GM23338 (cell line): ENCODE measurements at regions not wholly inside any gene's neighbourhood (a gene's known extent, or its start where the extent isn't known, plus 50 kb on each side); places are given as distances from the start of the nearest gene placed in this dataset.

ENCODE experiments used
- ATAC-seq: fragments of 200-7000 bp; cut with Tn5 transposase; 3 replicates; pipeline ENCODE4 v1.9.1; 2020
- DNase-seq: peaks from one replicate; pipeline ENCODE4 v3.0.0-alpha.2; 2015; ENCODE audit warnings: low spot score
- H2AFZ ChIP-seq: fragments of 200-600 bp; sonication (generic); 2 replicates; pipeline ENCODE4 v1.8.0; 2016; ENCODE audit warnings: antibody characterized with exemption, mild to moderate bottlenecking, moderate library complexity
- H3F3A ChIP-seq: fragments of 200-600 bp; sonication (generic); replicated peaks from 2 replicates; pipeline ENCODE4 v1.8.0; 2017; ENCODE audit warnings: antibody characterized with exemption, mixed run types, low read depth
- H3K27ac ChIP-seq: fragments of 200-600 bp; sonication (generic); 2 replicates; pipeline ENCODE4 v1.6.1; 2016; ENCODE audit warnings: low read depth
- H3K27me3 ChIP-seq: fragments of 200-600 bp; sonication (generic); 2 replicates; pipeline ENCODE4 v1.8.0; 2016; ENCODE audit warnings: mild to moderate bottlenecking, mixed run types, moderate library complexity; ENCODE audit not compliant: insufficient read depth
- H3K36me3 ChIP-seq: fragments of 200-600 bp; sonication (generic); 2 replicates; pipeline ENCODE4 v1.8.0; 2016; ENCODE audit warnings: mild to moderate bottlenecking; ENCODE audit not compliant: insufficient read depth
- H3K4me1 ChIP-seq: fragments of 200-600 bp; sonication (generic); 2 replicates; pipeline ENCODE4 v1.8.0; 2016; ENCODE audit warnings: mild to moderate bottlenecking, moderate library complexity; ENCODE audit not compliant: insufficient read depth
- H3K4me2 ChIP-seq: fragments of 200-600 bp; sonication (generic); 2 replicates; pipeline ENCODE4 v1.7.1; 2017; ENCODE audit warnings: mixed run types
- H3K4me3 ChIP-seq: fragments of 200-600 bp; sonication (generic); 2 replicates; pipeline ENCODE4 v1.6.1; 2016; ENCODE audit warnings: mixed run types
- H3K79me2 ChIP-seq: fragments of 200-600 bp; sonication (generic); replicated peaks from 2 replicates; pipeline ENCODE4 v1.8.0; 2017; ENCODE audit warnings: mild to moderate bottlenecking; ENCODE audit not compliant: insufficient read depth
- H3K9me2 ChIP-seq: fragments of 200-600 bp; sonication (generic); 2 replicates; pipeline ENCODE4 v1.8.0; 2017; ENCODE audit not compliant: insufficient read depth
- H4K20me1 ChIP-seq: fragments of 200-600 bp; sonication (generic); replicated peaks from 2 replicates; pipeline ENCODE4 v1.8.0; 2017; ENCODE audit warnings: mild to moderate bottlenecking; ENCODE audit not compliant: insufficient read depth
- H3K27ac Mint-ChIP-seq: 2 replicates; pipeline ENCODE4 v1.8.0; 2020; ENCODE audit warnings: inconsistent platforms, mild to moderate bottlenecking, moderate library complexity, mixed read lengths
- H3K27me3 Mint-ChIP-seq: 3 replicates; pipeline ENCODE4 v1.8.0; 2022; ENCODE audit warnings: low read depth, mild to moderate bottlenecking, moderate library complexity, mixed read lengths, inconsistent platforms; ENCODE audit not compliant: insufficient read depth, poor library complexity
- H3K36me3 Mint-ChIP-seq: 3 replicates; pipeline ENCODE4 v1.8.0; 2021; ENCODE audit warnings: low read depth, mild to moderate bottlenecking, inconsistent platforms, moderate library complexity, mixed read lengths
- H3K4me1 Mint-ChIP-seq: 3 replicates; pipeline ENCODE4 v1.8.0; 2020; ENCODE audit warnings: mild to moderate bottlenecking, inconsistent platforms, mixed read lengths
- H3K4me3 Mint-ChIP-seq: 3 replicates; pipeline ENCODE4 v1.8.0; 2021; ENCODE audit warnings: moderate library complexity, mild to moderate bottlenecking, inconsistent platforms, mixed read lengths
- H3K9me3 Mint-ChIP-seq: 3 replicates; pipeline ENCODE4 v1.8.0; 2020; ENCODE audit warnings: moderate library complexity, mild to moderate bottlenecking, inconsistent platforms, mixed read lengths
- CREB1 ChIP-seq: fragments of 250-450 bp; sonication (Bioruptor Pico); IDR thresholded peaks from 2 replicates; pipeline ENCODE4 v1.5.0; 2020; ENCODE audit warnings: low read depth, mild to moderate bottlenecking, moderate library complexity
- EZH2 ChIP-seq: fragments of 200-600 bp; sonication (generic); IDR thresholded peaks from one replicate; pipeline ENCODE4 v1.8.0; 2017; ENCODE audit warnings: antibody characterized with exemption, mild to moderate bottlenecking, low read depth; ENCODE audit not compliant: unreplicated experiment
- NANOG ChIP-seq: IDR thresholded peaks from 2 replicates; pipeline ENCODE4 v1.6.1; 2016; ENCODE audit warnings: antibody characterized with exemption, borderline replicate concordance
- POLR2AphosphoS5 ChIP-seq: IDR thresholded peaks from 2 replicates; pipeline ENCODE4 v1.6.1; 2016; ENCODE audit warnings: antibody characterized with exemption, low read depth
- STAT1 ChIP-seq: IDR thresholded peaks from one replicate; pipeline ENCODE4 v1.6.1; 2016; ENCODE audit warnings: antibody characterized with exemption; ENCODE audit not compliant: unreplicated experiment
- ZNF114 ChIP-seq: fragments of 250-450 bp; sonication (Bioruptor Pico); IDR thresholded peaks from 2 replicates; pipeline ENCODE4 v1.5.0; 2020; ENCODE audit warnings: mild to moderate bottlenecking, moderate library complexity
- ZNF331 ChIP-seq: fragments of 250-450 bp; sonication (Bioruptor Pico); IDR thresholded peaks from 2 replicates; pipeline ENCODE4 v1.5.0; 2020; ENCODE audit warnings: low read depth, mild to moderate bottlenecking, moderate library complexity
- TF ChIP-seq, protein P1 (sequence below): fragments of 250-450 bp; sonication (Bioruptor Pico); IDR thresholded peaks from 2 replicates; pipeline ENCODE4 v1.5.0; 2020; ENCODE audit warnings: mild to moderate bottlenecking, moderate library complexity
- TF ChIP-seq, protein P2 (sequence below), 2 experiments: fragments of 200-600 bp in 1 of 2; sonication (generic) in 1 of 2; conservative IDR thresholded peaks; 2 replicates each; pipeline versions ENCODE4 v1.5.1 to v1.6.1; 2016 to 2017; ENCODE audit warnings: antibody characterized with exemption in 2 of 2, low read depth in 2 of 2, mild to moderate bottlenecking in 2 of 2, moderate library complexity in 1 of 2
- TF ChIP-seq, protein P3 (sequence below): IDR thresholded peaks from 2 replicates; pipeline ENCODE4 v1.6.1; 2016; ENCODE audit warnings: antibody characterized with exemption

DNA sequence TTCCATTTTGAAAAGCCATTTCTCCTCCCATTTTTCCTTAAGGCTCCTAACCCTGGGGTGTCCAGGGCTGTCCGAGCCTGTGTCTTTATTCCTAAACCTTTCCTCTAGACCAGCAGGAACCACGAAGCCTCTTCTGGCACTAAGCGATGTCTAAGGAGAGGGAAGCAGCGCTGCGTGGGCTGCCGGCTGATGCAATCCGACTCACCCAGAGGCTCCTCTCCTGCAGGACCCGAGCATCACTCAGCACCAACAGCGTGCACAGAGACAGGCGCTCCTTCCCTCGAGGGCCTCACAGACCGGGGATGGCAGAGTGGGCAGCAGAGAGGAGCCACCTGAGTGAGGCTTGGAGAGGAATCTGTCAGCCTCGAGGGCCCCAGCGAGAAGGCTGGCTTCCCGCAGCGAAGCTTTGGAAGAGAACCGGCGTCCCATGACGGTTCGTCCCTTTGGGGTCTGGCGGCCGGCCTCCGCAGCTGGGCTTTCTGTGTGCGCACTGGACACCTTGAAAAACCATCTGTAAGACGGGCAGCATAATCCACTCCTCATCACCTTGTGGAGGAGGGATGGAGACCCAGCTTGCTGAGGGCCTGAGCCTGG, 174.3 kb downstream of the FOXL1 start:
- H3K36me3 ChIP-seq, result no peaks in the 10 kb centered on the region
- peak overlapping the region; percentile 85 for H2AFZ ChIP-seq
- no peak overlapping the region for H3K4me2 ChIP-seq
- no peaks in the 10 kb centered on the region for H3K79me2 ChIP-seq
- peaks cover 13% of the 10 kb centered on the region for H3K4me1 Mint-ChIP-seq
- no peak overlapping the region for H3K4me3 Mint-ChIP-seq
- no peak overlapping the region for H3K4me3 ChIP-seq
- H3F3A ChIP-seq, result no peaks in the 10 kb centered on the region
- no peaks in the 10 kb centered on the region; the same call in 2 of the 3 replicates for H3K9me3 Mint-ChIP-seq
- ATAC-seq (peak; percentile 50; the same call in 2 of the 3 replicates), DNase-seq (no peak)
- no peaks in the 10 kb centered on the region for H3K9me2 ChIP-seq
- no peak for TF ChIP-seq CREB1 (CRISPR knock-in tag)
- H4K20me1 ChIP-seq, result no peaks in the 10 kb centered on the region
- H3K27ac ChIP-seq, result no peak overlapping the region
- no peak overlapping the region for H3K27ac Mint-ChIP-seq
- peaks cover 9% of the 10 kb centered on the region for H3K27me3 Mint-ChIP-seq
- H3K36me3 Mint-ChIP-seq, result no peaks in the 10 kb centered on the region
- H3K4me1 ChIP-seq, result no peaks in the 10 kb centered on the region
- H3K27me3 ChIP-seq, result no peaks in the 10 kb centered on the region

DNA sequence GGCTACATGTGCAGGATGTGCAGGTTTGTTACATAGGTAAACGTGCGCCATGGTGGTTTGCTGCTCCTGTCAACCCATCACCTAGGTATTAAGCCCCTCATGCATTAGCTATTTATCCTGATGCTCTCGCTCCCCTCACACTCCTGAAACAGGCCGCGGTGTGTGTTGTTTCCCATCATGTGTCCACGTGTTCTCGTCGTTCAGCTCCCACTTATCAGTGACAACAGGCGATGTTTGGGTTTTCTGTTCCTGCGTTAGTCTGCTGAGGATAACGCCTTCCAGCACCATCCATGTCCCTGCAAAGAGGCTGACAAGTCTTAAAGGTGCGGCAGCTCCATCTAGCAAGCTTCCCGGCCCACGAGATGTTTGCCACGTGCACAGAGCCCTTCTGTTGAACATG, 175.1 kb downstream of the FOXL1 start:
- Mint-ChIP-seq H3K27me3 (peaks cover 9% of the 10 kb centered on the region), H3K27ac (no peak overlapping the region), H3K4me1 (peaks cover 9% of the 10 kb centered on the region), H3K4me3 (no peak overlapping the region), H3K36me3 (no peaks in the 10 kb centered on the region), H3K9me3 (no peaks in the 10 kb centered on the region; the same call in 2 of the 3 replicates)
- Histone ChIP-seq H3K27ac (no peak overlapping the region), H3K36me3 (no peaks in the 10 kb centered on the region), H3K4me3 (no peak overlapping the region), H3K4me2 (no peak overlapping the region), H3K27me3 (no peaks in the 10 kb centered on the region), H3K9me2 (no peaks in the 10 kb centered on the region), H2AFZ (peak overlapping the region; percentile 85; the same call in 1 of the 2 replicates), H3K4me1 (no peaks in the 10 kb centered on the region), H3F3A (no peaks in the 10 kb centered on the region), H3K79me2 (no peaks in the 10 kb centered on the region), H4K20me1 (no peaks in the 10 kb centered on the region)
- DNase-seq, result no peak
- ATAC-seq, result no peak
- no peak for TF ChIP-seq ZNF331 (CRISPR knock-in tag)
- no peak for TF ChIP-seq NANOG
- TF ChIP-seq POLR2AphosphoS5, result no peak
- TF ChIP-seq, protein P1, sequence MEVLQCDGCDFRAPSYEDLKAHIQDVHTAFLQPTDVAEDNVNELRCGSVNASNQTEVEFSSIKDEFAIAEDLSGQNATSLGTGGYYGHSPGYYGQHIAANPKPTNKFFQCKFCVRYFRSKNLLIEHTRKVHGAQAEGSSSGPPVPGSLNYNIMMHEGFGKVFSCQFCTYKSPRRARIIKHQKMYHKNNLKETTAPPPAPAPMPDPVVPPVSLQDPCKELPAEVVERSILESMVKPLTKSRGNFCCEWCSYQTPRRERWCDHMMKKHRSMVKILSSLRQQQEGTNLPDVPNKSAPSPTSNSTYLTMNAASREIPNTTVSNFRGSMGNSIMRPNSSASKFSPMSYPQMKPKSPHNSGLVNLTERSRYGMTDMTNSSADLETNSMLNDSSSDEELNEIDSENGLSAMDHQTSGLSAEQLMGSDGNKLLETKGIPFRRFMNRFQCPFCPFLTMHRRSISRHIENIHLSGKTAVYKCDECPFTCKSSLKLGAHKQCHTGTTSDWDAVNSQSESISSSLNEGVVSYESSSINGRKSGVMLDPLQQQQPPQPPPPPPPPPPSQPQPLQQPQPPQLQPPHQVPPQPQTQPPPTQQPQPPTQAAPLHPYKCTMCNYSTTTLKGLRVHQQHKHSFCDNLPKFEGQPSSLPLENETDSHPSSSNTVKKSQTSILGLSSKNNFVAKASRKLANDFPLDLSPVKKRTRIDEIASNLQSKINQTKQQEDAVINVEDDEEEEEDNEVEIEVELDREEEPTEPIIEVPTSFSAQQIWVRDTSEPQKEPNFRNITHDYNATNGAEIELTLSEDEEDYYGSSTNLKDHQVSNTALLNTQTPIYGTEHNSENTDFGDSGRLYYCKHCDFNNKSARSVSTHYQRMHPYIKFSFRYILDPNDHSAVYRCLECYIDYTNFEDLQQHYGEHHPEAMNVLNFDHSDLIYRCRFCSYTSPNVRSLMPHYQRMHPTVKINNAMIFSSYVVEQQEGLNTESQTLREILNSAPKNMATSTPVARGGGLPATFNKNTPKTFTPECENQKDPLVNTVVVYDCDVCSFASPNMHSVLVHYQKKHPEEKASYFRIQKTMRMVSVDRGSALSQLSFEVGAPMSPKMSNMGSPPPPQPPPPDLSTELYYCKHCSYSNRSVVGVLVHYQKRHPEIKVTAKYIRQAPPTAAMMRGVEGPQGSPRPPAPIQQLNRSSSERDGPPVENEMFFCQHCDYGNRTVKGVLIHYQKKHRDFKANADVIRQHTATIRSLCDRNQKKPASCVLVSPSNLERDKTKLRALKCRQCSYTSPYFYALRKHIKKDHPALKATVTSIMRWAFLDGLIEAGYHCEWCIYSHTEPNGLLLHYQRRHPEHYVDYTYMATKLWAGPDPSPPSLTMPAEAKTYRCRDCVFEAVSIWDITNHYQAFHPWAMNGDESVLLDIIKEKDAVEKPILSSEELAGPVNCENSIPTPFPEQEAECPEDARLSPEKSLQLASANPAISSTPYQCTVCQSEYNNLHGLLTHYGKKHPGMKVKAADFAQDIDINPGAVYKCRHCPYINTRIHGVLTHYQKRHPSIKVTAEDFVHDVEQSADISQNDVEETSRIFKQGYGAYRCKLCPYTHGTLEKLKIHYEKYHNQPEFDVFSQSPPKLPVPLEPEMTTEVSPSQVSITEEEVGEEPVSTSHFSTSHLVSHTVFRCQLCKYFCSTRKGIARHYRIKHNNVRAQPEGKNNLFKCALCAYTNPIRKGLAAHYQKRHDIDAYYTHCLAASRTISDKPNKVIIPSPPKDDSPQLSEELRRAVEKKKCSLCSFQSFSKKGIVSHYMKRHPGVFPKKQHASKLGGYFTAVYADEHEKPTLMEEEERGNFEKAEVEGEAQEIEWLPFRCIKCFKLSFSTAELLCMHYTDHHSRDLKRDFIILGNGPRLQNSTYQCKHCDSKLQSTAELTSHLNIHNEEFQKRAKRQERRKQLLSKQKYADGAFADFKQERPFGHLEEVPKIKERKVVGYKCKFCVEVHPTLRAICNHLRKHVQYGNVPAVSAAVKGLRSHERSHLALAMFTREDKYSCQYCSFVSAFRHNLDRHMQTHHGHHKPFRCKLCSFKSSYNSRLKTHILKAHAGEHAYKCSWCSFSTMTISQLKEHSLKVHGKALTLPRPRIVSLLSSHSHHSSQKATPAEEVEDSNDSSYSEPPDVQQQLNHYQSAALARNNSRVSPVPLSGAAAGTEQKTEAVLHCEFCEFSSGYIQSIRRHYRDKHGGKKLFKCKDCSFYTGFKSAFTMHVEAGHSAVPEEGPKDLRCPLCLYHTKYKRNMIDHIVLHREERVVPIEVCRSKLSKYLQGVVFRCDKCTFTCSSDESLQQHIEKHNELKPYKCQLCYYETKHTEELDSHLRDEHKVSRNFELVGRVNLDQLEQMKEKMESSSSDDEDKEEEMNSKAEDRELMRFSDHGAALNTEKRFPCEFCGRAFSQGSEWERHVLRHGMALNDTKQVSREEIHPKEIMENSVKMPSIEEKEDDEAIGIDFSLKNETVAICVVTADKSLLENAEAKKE, result no peak
- no peak for TF ChIP-seq EZH2
- TF ChIP-seq, protein P2, sequence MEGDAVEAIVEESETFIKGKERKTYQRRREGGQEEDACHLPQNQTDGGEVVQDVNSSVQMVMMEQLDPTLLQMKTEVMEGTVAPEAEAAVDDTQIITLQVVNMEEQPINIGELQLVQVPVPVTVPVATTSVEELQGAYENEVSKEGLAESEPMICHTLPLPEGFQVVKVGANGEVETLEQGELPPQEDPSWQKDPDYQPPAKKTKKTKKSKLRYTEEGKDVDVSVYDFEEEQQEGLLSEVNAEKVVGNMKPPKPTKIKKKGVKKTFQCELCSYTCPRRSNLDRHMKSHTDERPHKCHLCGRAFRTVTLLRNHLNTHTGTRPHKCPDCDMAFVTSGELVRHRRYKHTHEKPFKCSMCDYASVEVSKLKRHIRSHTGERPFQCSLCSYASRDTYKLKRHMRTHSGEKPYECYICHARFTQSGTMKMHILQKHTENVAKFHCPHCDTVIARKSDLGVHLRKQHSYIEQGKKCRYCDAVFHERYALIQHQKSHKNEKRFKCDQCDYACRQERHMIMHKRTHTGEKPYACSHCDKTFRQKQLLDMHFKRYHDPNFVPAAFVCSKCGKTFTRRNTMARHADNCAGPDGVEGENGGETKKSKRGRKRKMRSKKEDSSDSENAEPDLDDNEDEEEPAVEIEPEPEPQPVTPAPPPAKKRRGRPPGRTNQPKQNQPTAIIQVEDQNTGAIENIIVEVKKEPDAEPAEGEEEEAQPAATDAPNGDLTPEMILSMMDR (conservative IDR thresholded peaks at IDR 0.05; ENCODE audit: low read depth in 2 of 2), result no peak
- no peak for TF ChIP-seq STAT1
- TF ChIP-seq, protein P3, sequence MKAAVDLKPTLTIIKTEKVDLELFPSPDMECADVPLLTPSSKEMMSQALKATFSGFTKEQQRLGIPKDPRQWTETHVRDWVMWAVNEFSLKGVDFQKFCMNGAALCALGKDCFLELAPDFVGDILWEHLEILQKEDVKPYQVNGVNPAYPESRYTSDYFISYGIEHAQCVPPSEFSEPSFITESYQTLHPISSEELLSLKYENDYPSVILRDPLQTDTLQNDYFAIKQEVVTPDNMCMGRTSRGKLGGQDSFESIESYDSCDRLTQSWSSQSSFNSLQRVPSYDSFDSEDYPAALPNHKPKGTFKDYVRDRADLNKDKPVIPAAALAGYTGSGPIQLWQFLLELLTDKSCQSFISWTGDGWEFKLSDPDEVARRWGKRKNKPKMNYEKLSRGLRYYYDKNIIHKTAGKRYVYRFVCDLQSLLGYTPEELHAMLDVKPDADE, result no peak
- no peak for TF ChIP-seq ZNF114 (CRISPR knock-in tag)
